GM12864 (cell line): ENCODE measurements at regions not wholly inside any gene's neighbourhood (a gene's known extent, or its start where the extent isn't known, plus 50 kb on each side); places are given as distances from the start of the nearest gene placed in this dataset.

Experiments
- DNase-seq: peaks from one replicate; pipeline ENCODE4 v3.0.0-alpha.2; 2011; ENCODE audit warnings: low read depth
- H3K4me3 ChIP-seq: 2 replicates; pipeline ENCODE4 v1.5.1; 2011; ENCODE audit warnings: mild to moderate bottlenecking, low read depth, low read length, control low read depth
- TF ChIP-seq, protein P1 (sequence below): IDR thresholded peaks from 2 replicates; pipeline ENCODE4 v1.5.1; 2011; ENCODE audit warnings: low read depth, mild to moderate bottlenecking, moderate library complexity, low read length, control low read depth, inconsistent platforms; ENCODE audit errors: missing control alignments

GRCh38 chr5:119879446-119879845 lies 250.1 kb downstream of the FAM170A start:
- TF ChIP-seq, protein P1, sequence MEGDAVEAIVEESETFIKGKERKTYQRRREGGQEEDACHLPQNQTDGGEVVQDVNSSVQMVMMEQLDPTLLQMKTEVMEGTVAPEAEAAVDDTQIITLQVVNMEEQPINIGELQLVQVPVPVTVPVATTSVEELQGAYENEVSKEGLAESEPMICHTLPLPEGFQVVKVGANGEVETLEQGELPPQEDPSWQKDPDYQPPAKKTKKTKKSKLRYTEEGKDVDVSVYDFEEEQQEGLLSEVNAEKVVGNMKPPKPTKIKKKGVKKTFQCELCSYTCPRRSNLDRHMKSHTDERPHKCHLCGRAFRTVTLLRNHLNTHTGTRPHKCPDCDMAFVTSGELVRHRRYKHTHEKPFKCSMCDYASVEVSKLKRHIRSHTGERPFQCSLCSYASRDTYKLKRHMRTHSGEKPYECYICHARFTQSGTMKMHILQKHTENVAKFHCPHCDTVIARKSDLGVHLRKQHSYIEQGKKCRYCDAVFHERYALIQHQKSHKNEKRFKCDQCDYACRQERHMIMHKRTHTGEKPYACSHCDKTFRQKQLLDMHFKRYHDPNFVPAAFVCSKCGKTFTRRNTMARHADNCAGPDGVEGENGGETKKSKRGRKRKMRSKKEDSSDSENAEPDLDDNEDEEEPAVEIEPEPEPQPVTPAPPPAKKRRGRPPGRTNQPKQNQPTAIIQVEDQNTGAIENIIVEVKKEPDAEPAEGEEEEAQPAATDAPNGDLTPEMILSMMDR = no peak
- no peak for DNase-seq
- H3K4me3 ChIP-seq = no peak overlapping the region

GRCh38 chr5:119895066-119895465 lies 265.7 kb downstream of the FAM170A start:
- no peak overlapping the region for H3K4me3 ChIP-seq
- TF ChIP-seq, protein P1 = no peak
- DNase-seq = no peak

GRCh38 chr5:119896826-119897536 lies 267.6 kb downstream of the FAM170A start:
- no peak overlapping the region for H3K4me3 ChIP-seq
- DNase-seq = no peak
- TF ChIP-seq, protein P1 = no peak

DNA sequence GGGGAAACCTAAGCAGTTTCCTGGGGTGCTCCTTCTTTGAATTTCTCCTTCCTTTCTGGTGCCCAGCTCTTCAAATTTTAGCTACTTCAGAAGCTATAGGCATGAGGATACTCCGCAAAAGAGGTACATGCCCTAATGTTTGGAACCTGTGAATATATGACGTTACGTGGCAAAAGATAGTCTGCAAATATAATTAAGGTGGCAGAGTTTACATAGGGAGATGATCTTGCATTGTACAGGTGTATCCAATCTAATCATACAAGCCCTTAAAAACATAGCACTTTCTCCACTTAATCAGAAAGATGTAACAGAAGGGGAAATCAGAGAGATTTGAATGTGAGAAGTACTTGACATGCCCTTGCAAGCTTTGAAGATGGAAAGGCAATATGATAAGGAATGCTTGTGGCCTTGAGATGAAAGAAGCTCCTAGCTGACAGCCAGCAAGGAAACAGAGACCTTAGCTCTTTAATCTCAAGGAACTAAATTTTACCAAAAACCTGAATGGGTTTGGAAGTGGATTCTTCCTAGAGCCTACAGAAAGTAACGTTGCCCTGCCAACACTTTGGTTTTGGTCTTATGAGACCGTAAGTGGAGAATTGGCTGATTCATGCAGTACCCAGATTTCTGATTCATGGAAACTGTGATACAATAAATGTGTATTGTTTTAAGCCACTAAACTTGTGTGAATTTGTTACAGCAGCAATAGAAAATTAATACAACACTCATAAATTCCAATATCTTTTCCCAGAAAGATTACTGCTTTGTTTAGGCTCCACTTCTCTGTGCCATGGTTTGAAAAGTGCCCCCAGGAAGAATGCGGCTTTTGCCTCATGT lies 268.4 kb downstream of the FAM170A start:
- no peak overlapping the region for H3K4me3 ChIP-seq
- DNase-seq = no peak
- TF ChIP-seq, protein P1 = no peak

DNA sequence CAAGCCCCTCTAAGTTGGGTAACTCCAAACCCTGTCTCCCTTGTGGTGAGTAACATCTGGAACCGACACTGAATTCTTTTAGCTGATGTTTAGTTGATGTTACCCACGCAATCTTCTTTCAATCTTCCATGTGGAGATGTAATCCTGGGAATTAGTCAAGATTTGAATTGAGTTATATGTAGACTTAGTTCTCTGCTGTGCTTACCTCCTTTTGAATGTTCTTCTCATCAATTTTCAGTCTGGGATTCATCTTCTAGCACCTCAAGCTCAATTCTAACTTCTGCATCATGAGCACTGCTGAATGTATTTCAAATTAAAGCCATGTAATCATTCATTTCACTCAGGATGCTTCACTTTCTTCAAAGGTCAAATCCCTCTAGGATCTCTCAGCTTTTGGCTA lies 270.6 kb downstream of the FAM170A start:
- TF ChIP-seq, protein P1 = no peak
- no peak overlapping the region for H3K4me3 ChIP-seq
- DNase-seq = no peak

GRCh38 chr5:119902593-119902992 lies 273.2 kb downstream of the FAM170A start:
- no peak overlapping the region for H3K4me3 ChIP-seq
- no peak for DNase-seq

More at GRCh38 chr5:119902593-119902992, 273.2 kb downstream of the FAM170A start:
- TF ChIP-seq, protein P1 = no peak
